HL-60 (cell line): ENCODE measurements at regions not wholly inside any gene's neighbourhood (a gene's known extent, or its start where the extent isn't known, plus 50 kb on each side); places are given as distances from the start of the nearest gene placed in this dataset.

ENCODE experiments used
- DNase-seq, 2 experiments: peaks; one replicate each; pipeline ENCODE4 v3.0.0-alpha.2; 2010 to 2020; ENCODE audit warnings: low read depth in 1 of 2, low spot score in 1 of 2
- H3K27ac ChIP-seq: fragments of 250-450 bp; sonication (Bioruptor Pico); replicated peaks from 2 replicates; pipeline ENCODE4 v1.5.1; 2020; ENCODE audit warnings: mild to moderate bottlenecking, moderate library complexity
- H3K27me3 ChIP-seq: fragments of 250-450 bp; sonication (Bioruptor Pico); 2 replicates; pipeline ENCODE4 v1.5.1; 2021; ENCODE audit warnings: mild to moderate bottlenecking, moderate library complexity; ENCODE audit not compliant: insufficient read depth, poor library complexity, severe bottlenecking
- H3K4me3 ChIP-seq: replicated peaks from 2 replicates; pipeline ENCODE4 v1.5.1; 2011; ENCODE audit warnings: mild to moderate bottlenecking, control low read depth, low read length; ENCODE audit not compliant: insufficient read depth
- GABPA ChIP-seq: IDR thresholded peaks from 2 replicates; pipeline ENCODE4 v1.6.1; 2012; ENCODE audit warnings: low read depth
- POLR2AphosphoS5 ChIP-seq: IDR thresholded peaks from 2 replicates; pipeline ENCODE4 v1.6.1; 2012; ENCODE audit warnings: low read depth
- SPI1 ChIP-seq: IDR thresholded peaks from 2 replicates; pipeline ENCODE4 v1.6.1; 2012; ENCODE audit warnings: low read depth, mild to moderate bottlenecking, borderline replicate concordance
- TF ChIP-seq, protein P1 (sequence below): IDR thresholded peaks from one replicate; pipeline ENCODE4 v1.5.1; 2011; ENCODE audit warnings: low read length, control low read depth, inconsistent platforms; ENCODE audit not compliant: insufficient read depth
- TF ChIP-seq, protein P2 (sequence below): IDR thresholded peaks from 2 replicates; pipeline ENCODE4 v1.6.1; 2012; ENCODE audit warnings: low read depth; ENCODE audit not compliant: insufficient replicate concordance

DNA sequence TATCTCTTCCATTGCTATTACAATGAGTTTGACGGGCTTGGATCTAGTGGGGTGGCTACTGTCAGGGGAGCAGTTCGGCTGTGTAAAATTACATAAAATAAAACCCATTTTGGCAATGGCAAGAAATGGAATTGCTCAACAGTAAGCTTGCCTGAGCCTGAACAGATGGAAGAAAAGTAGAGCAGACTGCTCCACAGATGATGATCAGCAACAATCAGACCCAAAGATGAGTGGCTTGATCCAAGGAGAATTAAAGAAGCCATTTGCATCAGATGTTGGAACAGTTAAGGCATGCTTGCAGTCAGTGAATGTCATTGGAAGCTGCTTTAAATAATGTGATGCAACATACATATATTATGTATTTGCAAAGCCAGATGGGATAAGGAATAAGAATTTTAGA, 256.6 kb upstream of the SMIM30 start:
- H3K27me3 ChIP-seq: no peaks in the 10 kb centered on the region
- no peak for DNase-seq
- no peak overlapping the region for H3K4me3 ChIP-seq
- H3K27ac ChIP-seq: no peak overlapping the region
- TF ChIP-seq GABPA (no peak), SPI1 (no peak), POLR2AphosphoS5 (no peak)
- TF ChIP-seq, protein P1, sequence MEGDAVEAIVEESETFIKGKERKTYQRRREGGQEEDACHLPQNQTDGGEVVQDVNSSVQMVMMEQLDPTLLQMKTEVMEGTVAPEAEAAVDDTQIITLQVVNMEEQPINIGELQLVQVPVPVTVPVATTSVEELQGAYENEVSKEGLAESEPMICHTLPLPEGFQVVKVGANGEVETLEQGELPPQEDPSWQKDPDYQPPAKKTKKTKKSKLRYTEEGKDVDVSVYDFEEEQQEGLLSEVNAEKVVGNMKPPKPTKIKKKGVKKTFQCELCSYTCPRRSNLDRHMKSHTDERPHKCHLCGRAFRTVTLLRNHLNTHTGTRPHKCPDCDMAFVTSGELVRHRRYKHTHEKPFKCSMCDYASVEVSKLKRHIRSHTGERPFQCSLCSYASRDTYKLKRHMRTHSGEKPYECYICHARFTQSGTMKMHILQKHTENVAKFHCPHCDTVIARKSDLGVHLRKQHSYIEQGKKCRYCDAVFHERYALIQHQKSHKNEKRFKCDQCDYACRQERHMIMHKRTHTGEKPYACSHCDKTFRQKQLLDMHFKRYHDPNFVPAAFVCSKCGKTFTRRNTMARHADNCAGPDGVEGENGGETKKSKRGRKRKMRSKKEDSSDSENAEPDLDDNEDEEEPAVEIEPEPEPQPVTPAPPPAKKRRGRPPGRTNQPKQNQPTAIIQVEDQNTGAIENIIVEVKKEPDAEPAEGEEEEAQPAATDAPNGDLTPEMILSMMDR: no peak
- TF ChIP-seq, protein P2, sequence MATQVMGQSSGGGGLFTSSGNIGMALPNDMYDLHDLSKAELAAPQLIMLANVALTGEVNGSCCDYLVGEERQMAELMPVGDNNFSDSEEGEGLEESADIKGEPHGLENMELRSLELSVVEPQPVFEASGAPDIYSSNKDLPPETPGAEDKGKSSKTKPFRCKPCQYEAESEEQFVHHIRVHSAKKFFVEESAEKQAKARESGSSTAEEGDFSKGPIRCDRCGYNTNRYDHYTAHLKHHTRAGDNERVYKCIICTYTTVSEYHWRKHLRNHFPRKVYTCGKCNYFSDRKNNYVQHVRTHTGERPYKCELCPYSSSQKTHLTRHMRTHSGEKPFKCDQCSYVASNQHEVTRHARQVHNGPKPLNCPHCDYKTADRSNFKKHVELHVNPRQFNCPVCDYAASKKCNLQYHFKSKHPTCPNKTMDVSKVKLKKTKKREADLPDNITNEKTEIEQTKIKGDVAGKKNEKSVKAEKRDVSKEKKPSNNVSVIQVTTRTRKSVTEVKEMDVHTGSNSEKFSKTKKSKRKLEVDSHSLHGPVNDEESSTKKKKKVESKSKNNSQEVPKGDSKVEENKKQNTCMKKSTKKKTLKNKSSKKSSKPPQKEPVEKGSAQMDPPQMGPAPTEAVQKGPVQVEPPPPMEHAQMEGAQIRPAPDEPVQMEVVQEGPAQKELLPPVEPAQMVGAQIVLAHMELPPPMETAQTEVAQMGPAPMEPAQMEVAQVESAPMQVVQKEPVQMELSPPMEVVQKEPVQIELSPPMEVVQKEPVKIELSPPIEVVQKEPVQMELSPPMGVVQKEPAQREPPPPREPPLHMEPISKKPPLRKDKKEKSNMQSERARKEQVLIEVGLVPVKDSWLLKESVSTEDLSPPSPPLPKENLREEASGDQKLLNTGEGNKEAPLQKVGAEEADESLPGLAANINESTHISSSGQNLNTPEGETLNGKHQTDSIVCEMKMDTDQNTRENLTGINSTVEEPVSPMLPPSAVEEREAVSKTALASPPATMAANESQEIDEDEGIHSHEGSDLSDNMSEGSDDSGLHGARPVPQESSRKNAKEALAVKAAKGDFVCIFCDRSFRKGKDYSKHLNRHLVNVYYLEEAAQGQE: no peak

- H3K27ac ChIP-seq: no peak overlapping the region
- no peaks in the 10 kb centered on the region for H3K27me3 ChIP-seq
- TF ChIP-seq, protein P1: no peak
- no peak for TF ChIP-seq GABPA
- TF ChIP-seq POLR2AphosphoS5: no peak
- TF ChIP-seq, protein P2: no peak
- TF ChIP-seq SPI1: no peak
- no peak for DNase-seq
- H3K4me3 ChIP-seq: no peak overlapping the region
These were observed 255.5 kb upstream of the SMIM30 start for GRCh38 chr7:113373863-113374262.

GRCh38 chr7:113371416-113372043, 253.2 kb upstream of the SMIM30 start:
- DNase-seq: no peak
- TF ChIP-seq POLR2AphosphoS5 (no peak), SPI1 (no peak), GABPA (no peak)
- TF ChIP-seq, protein P2: no peak
- TF ChIP-seq, protein P1: no peak
- Histone ChIP-seq H3K27ac (no peak overlapping the region), H3K4me3 (no peak overlapping the region), H3K27me3 (no peaks in the 10 kb centered on the region)
